HG03095 (cell line): ENCODE measurements at regions not wholly inside any gene's neighbourhood (a gene's known extent, or its start where the extent isn't known, plus 50 kb on each side); places are given as distances from the start of the nearest gene placed in this dataset.

ENCODE experiments used
- ATAC-seq: cut with Tn5 transposase; IDR thresholded peaks from one replicate; pipeline ENCODE4 v1.9.1; 2021; ENCODE audit warnings: moderate library complexity; ENCODE audit not compliant: unreplicated experiment

GRCh38 chr17:56735842-56736241 lies 97.9 kb downstream of the C17orf67 start:
- ATAC-seq: no peak

GRCh38 chr17:56737421-56738161 lies 96.1 kb downstream of the C17orf67 start:
- ATAC-seq: no peak

DNA sequence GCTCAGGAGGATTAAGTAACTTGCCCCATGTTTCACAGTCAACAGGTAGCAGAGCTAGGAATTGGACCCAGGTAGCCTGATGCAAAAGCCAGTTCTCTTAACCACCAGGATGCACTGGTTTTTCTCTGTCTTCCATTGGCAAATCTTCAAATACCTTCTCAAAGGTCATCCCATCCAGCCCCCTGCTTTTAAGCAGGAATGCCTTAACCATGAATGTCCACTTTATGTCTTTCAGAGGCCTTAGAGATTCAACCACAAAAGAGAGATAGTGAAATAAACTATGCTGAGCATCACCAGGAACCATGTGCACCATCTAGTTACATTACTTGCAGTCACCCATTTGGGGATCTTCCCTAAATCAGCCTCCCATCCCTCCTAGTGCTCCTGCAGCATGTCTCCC lies 94.3 kb downstream of the C17orf67 start:
- no peak for ATAC-seq

- ATAC-seq: no peak
Observed at GRCh38 chr17:56739776-56740175, 93.9 kb downstream of the C17orf67 start.

DNA sequence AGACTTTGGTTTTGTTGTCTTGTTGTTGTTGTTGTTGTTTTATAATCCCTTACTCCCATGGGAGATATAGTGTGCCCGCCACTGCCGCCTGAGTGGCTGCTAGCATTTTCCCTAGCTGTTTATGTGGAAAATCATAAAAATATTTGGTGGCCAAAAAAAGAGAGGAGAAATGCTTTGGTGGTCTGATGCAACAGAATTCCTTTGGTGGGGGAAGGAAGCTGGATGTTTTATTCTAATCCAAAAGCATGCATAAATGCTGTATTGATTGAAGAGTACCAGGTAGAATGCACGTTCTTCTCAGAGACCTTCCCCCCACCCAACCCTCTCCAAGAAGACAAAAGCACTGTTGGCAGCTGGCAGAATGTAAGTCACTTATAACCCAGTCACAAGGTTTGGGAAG lies 93.2 kb downstream of the C17orf67 start:
- ATAC-seq: no peak
